Vagina (tissue), 2 donors: ENCODE measurements at regions not wholly inside any gene's neighbourhood (a gene's known extent, or its start where the extent isn't known, plus 50 kb on each side); places are given as distances from the start of the nearest gene placed in this dataset.

Source experiments
- POLR2A ChIP-seq, 2 donors: fragments of 450-650 bp; IDR thresholded peaks; one replicate each; pipeline ENCODE4 v1.6.1; 2017; ENCODE audit warnings: antibody characterized with exemption in 2 of 2, mild to moderate bottlenecking in 2 of 2, moderate library complexity in 2 of 2
- POLR2AphosphoS5 ChIP-seq, 2 donors: sonication (generic); formaldehyde crosslinking; IDR thresholded peaks; one replicate each; pipeline ENCODE4 v1.9.0; 2017; ENCODE audit warnings: antibody characterized with exemption in 2 of 2, mild to moderate bottlenecking in 2 of 2, low read depth in 1 of 2; ENCODE audit not compliant: insufficient read depth in 1 of 2
- TF ChIP-seq, protein P1 (sequence below), 3 experiments: fragments of 450-650 bp in 2 of 3; fragments of 200-600 bp in 1 of 3; sonication (generic) in 1 of 3; IDR thresholded peaks; one replicate each; pipeline ENCODE4 v1.5.1; 2017 to 2019; ENCODE audit warnings: antibody characterized with exemption in 3 of 3, mild to moderate bottlenecking in 2 of 3, moderate library complexity in 2 of 3

- TF ChIP-seq, protein P1, sequence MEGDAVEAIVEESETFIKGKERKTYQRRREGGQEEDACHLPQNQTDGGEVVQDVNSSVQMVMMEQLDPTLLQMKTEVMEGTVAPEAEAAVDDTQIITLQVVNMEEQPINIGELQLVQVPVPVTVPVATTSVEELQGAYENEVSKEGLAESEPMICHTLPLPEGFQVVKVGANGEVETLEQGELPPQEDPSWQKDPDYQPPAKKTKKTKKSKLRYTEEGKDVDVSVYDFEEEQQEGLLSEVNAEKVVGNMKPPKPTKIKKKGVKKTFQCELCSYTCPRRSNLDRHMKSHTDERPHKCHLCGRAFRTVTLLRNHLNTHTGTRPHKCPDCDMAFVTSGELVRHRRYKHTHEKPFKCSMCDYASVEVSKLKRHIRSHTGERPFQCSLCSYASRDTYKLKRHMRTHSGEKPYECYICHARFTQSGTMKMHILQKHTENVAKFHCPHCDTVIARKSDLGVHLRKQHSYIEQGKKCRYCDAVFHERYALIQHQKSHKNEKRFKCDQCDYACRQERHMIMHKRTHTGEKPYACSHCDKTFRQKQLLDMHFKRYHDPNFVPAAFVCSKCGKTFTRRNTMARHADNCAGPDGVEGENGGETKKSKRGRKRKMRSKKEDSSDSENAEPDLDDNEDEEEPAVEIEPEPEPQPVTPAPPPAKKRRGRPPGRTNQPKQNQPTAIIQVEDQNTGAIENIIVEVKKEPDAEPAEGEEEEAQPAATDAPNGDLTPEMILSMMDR (IDR thresholded peaks at IDR 0.05), result no peak
- TF ChIP-seq POLR2A (IDR thresholded peaks at IDR 0.05) (no peak), POLR2AphosphoS5 (IDR thresholded peaks at IDR 0.05; ENCODE audit: insufficient read depth in 1 of 2, low read depth in 1 of 2) (no peak)
Observed at GRCh38 chr6:12640438-12640837, 76.1 kb upstream of the PHACTR1 start.
